CD4-positive, alpha-beta T cell treated with Interleukin-15 for 4 hours (primary cell): ENCODE measurements at regions not wholly inside any gene's neighbourhood (a gene's known extent, or its start where the extent isn't known, plus 50 kb on each side); places are given as distances from the start of the nearest gene placed in this dataset.

Source experiments
- DNase-seq: peaks from one replicate; pipeline ENCODE4 v3.0.0-alpha.2; 2020; ENCODE audit warnings: low spot score

GRCh38 chr2:120898961-120899750 lies 163.5 kb downstream of the GLI2 start:
- DNase-seq, result no peak

- DNase-seq, result no peak
Observed at GRCh38 chr2:120899771-120900170, 164.1 kb downstream of the GLI2 start.

- no peak for DNase-seq
Observed at GRCh38 chr2:120901201-120901600, 165.5 kb downstream of the GLI2 start.

DNA sequence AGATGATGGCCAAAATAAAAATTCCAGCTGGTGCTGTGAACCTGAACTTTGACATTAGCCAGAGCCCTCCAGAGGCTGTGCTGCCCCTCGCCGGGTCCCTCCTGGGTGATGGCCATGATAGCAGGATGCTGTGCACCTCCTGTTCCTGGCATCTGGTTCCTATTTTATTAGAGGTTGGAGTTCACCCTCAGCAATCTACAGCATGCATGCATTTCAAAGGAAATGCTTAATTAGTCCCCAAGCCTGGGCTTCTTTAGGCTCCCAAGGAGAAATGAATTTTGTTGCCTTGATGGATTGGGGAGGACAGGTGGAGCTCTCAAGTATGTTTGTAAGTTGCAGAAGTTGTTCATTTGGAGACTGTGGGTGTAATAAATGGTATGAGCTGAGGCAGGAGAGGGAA lies 166.9 kb downstream of the GLI2 start:
- DNase-seq, result no peak

- no peak for DNase-seq
Observed at GRCh38 chr2:120904379-120904778, 168.7 kb downstream of the GLI2 start.

- DNase-seq, result no peak
Observed at GRCh38 chr2:120904830-120905234, 169.2 kb downstream of the GLI2 start.

DNA sequence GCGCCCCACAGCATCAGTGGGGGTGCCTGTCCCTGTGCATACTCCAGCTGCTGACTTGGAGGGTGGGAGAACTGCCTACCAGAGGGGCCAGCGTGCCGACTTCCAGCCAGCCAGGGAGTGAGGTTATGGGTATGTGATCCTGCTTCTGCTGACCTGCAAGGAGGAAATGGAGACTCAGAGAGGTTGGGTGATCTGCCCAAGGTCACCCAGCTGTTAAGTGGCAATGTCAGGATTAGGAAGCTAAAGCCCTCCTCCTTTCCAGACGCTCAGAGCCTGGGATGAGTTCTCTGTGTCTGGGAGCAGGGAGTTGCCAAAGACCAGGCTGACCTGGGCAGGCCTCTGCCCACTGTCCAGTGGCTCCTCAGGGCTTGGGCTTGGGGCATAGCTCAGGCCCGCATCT lies 169.6 kb downstream of the GLI2 start:
- DNase-seq, result no peak

DNA sequence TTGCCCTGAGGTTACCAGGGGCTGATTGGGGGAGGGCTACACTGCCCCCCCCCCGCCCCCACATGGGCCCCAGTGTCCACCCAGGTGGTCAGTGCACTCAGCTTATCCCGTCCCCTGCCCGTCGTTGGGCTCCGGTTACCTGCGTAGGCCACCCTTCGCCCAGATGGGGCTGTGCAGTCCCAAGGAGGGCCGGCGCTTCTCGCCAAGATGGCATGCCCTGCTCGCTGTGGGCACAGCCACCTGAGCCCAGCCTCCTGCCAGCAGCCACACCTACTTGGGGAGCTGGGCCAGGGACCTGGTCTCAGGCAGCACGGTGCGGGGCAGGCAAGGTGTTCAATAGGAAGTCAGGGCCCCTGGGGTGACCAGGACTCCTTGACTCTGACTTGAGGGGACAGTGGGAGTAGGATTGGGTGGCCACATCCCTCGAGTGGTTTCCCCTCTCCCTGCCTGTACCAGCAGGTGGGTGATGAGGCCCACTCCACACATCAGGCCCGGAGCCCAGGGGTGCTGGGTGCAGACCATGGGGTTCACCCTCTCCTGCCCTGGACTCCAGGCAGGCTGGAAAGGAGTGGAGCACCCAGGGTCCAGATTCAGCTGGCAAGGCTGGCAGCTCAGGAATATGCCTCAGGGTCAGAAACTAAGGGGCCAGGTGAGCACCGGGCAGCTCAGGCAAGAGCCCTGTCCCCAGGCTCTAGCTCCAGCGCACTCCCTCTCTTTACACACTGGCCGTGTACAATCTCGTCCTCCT lies 170.3 kb downstream of the GLI2 start:
- DNase-seq, result no peak

- DNase-seq, result no peak
Observed at GRCh38 chr2:120906914-120907313, 171.2 kb downstream of the GLI2 start.

DNA sequence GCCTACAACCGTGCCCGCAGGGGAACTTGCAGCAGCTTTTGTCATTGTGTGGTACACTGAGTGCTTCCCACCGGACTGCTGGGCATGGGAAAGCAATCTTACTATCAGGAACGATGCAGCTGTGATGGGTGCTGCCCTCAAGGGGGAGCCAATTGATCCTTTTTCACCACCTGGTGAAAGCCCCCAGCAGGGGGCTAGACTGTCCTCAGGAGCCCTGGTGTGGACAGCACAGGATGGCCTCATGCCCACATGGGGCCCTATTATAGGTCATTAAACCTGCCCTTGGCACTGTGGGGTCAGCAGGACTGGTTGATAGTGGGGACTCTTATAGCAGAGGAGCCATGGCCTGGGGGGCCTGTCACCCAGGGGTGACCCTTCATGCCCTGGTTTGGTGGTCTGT lies 172.2 kb downstream of the GLI2 start:
- no peak for DNase-seq

DNA sequence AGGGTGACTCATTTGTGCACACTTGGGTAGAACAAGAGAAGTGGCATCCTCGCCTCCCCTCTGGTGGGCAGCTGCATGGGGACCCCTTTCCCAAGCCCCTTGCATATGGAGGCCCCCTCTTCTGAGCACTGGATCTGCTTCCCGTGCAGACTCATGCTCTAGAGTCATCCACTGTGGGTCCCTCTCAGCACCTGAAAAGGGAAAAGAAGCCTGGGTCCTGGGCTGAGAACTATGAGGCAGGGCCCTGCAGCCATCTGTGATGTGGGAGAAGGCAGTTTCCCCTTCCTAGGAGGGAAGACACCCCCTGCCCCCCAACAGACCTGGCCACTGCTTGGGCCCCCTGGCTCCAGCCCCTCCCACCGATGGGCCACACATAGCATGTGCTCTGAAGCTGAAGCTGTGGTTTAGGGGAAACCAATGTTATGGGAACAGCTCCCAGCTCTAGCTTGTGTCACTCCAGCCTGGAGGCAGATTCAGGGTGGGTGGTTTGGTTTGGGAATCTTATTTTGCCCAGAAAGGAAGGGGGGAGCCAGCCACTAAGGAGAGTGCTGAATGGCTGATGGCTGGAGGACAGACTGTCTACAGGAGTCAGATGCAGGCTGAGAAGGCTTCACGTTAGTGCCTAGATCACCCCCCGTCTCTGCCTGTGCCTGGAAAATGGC lies 172.8 kb downstream of the GLI2 start:
- no peak for DNase-seq

GRCh38 chr2:120909102-120909501 lies 173.4 kb downstream of the GLI2 start:
- no peak for DNase-seq

- no peak for DNase-seq
Observed at GRCh38 chr2:120910164-120910563, 174.5 kb downstream of the GLI2 start.

GRCh38 chr2:120910956-120911951 lies 175.6 kb downstream of the GLI2 start:
- no peak for DNase-seq

- no peak for DNase-seq
Observed at GRCh38 chr2:120912101-120912985, 176.7 kb downstream of the GLI2 start.

GRCh38 chr2:120913972-120914838 lies 178.5 kb downstream of the GLI2 start:
- DNase-seq, result no peak

- DNase-seq, result no peak
Observed at GRCh38 chr2:120914839-120915521, 179.3 kb downstream of the GLI2 start.

DNA sequence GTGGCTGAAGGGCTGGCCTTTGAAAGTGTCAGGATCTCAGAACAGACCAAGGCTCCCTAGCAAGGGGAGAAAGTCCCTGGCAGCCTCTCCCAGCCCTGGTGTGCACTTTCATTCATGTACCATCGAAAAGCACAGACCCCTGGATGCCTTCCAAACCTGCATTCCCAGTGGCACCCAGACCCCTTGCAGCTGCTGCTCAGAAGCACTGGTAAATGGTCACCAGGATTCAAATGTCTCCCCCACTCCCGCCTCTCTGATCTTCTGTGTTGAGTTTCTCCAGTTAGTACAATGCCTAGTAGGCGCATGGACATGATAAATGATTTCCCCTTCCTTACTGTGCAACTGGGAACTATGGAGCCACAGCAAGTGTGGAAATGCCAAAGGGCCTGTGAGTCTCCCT lies 180.0 kb downstream of the GLI2 start:
- DNase-seq, result no peak

- no peak for DNase-seq
Observed at GRCh38 chr2:120916446-120916845, 180.8 kb downstream of the GLI2 start.
